Fibroblast of the conjunctiva (primary cell): ENCODE measurements at regions not wholly inside any gene's neighbourhood (a gene's known extent, or its start where the extent isn't known, plus 50 kb on each side); places are given as distances from the start of the nearest gene placed in this dataset.
A peak's percentile ranks its signal among the peaks of the same experiment; 100 is the strongest.
"Not testable (repeated sequence)": the region's sequence is repeated elsewhere in the genome, so short reads cannot be mapped to it uniquely, and the experiment has no call there.

Experiments
- DNase-seq: peaks from one replicate; pipeline ENCODE4 v3.0.0-alpha.2; 2010; ENCODE audit warnings: low read depth

GRCh38 chr21:23886828-23887724 is 1720.2 kb downstream of the MRPL39 start:
- DNase-seq = no peak

GRCh38 chr21:23881783-23882182 is 1725.5 kb downstream of the MRPL39 start:
- DNase-seq = no peak

DNA sequence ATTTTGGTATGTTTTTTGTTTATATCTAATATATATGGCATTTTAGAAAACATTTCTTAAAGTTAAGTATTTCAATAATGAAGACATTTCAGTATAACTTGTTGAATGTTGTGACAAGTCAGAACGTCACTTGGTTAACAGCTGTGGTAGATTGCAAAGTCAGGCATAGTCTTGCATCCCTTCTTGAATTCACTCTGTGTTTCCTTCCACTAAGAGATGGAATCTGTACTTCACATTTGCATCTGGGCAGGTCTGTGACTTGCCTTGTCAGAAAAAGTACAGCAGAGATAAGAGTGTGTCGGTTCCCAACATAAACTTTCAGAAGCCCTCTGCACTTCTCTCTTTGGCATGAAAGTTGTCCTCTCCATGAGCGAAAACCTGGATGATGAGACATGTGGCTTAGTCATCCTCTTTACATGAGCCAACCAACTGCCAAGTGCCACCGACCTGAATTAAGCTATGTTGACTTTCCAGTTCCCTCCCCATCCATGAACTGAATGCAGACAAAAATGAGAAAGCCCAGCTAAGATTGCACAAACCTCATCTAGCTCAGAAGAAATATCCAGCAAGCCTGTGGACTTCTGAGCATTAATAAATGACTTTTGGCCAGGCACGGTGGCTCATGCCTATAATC is 1730.2 kb downstream of the MRPL39 start:
- DNase-seq = no peak

DNA sequence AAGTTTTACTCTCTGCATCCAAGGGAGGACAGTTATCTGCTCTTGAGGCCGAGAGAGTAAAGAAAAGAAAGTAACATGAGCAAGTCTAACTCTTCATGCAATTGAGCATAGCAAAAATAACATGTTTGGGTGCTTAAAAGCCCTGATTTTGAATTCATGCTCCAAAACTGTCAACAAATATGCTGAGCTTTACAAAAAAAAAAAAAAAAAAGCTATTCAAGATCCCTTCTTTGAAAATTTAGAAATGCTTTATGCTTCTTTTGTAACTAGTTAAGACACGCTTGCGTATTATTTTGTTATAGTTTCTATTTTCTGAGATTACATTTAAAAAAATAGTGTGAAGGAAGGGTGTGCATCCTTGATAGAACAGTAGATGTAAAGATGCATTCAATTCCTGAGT is 1733.0 kb downstream of the MRPL39 start:
- DNase-seq = no peak

GRCh38 chr21:23861911-23862504 is 1745.3 kb downstream of the MRPL39 start:
- no peak for DNase-seq

GRCh38 chr21:23858878-23859277 is 1748.4 kb downstream of the MRPL39 start:
- no peak for DNase-seq

GRCh38 chr21:23853796-23854379 is 1753.4 kb downstream of the MRPL39 start:
- DNase-seq = peak; percentile 10

DNA sequence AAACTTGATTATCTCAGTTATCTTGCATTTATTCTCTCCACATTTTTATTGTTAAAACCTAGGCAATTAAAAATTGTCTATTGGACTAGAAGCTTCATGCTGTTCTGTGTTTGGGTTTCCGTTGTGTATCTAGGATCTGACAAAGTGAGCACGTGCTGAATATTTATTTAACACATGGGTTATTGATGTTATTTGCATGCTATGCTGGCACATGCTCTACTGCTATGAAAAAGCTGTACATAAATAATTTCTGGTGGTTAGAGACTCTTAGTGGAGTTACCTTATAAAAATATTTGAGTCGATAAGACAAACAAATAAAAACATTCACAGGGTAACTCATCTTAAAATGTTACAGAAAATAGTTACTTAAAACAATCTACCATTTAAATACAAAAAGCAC is 1769.7 kb downstream of the MRPL39 start:
- DNase-seq = no peak

GRCh38 chr21:23822760-23823159 is 1784.5 kb downstream of the MRPL39 start:
- DNase-seq = no peak

- no peak for DNase-seq
These were observed 1789.9 kb downstream of the MRPL39 start for GRCh38 chr21:23817337-23817736.

DNA sequence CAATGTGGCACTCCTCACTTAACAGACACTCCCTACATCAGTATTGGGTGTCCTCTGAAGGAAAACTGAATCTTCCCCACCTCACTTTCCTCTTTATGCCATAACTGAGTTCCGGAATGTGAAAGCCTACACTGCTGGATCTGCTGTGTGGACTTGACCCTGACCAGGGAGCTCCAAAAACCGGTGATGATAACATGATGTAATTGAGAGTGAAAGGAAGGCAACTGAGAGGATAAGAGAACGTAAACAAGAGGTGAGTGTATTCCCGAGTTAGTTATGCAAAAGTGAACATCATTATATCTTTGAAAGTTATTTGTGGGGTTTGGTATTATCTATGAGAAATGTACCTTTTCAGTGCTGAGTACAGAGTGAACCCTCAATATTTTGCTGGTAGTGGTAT is 1794.8 kb downstream of the MRPL39 start:
- no peak for DNase-seq

GRCh38 chr21:23811805-23812204 is 1795.5 kb downstream of the MRPL39 start:
- DNase-seq = no peak

- no peak for DNase-seq
These were observed 1797.7 kb downstream of the MRPL39 start for GRCh38 chr21:23809573-23809972.

DNA sequence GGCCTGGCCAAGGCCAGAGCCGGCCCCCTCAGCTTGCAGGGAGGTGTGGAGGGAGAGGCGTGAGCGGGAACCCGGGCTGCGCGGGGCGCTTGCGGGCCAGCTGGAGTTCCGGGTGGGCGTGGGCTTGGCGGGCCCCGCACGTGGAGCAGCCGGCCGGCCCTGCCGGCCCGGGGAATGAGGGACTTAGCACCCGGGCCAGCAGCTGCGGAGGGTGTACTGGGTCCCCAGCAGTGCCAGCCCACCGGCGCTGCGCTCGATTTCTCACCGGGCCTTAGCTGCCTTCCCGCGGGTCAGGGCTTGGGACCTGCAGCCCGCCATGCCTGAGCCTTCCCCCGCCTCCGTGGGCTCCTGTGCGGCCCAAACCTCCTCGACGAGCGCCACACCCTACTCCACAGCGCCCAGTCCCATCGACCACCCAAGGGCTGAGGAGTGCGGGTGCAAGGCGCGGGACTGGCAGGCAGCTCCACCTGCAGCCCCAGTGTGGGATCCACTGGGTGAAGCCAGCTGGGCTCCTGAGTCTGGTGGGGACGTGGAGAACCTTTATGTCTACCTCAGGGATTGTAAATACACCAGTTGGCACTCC is 1800.2 kb downstream of the MRPL39 start:
- DNase-seq = not testable (repeated sequence)

- no peak for DNase-seq
These were observed 1802.4 kb downstream of the MRPL39 start for GRCh38 chr21:23804866-23805265.

DNA sequence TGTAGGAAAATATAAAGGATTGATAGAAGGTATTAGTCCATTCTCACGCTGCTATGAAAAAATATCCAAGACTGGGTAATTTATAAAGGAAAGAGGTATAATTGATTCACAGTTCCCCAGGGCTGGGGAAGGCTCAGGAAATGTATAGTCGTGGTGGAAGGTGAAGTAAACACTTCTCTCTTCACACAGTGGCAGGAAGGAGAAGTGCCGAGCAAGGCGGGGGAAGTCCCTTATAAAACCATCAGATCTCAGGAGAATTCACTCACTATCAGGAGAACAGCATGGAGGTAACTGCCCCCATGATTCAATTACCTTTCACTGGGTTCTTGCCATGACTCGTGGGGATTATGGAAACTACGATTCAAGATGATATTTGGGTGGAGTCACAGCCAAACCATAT is 1806.0 kb downstream of the MRPL39 start:
- DNase-seq = no peak

- DNase-seq = no peak
These were observed 1807.9 kb downstream of the MRPL39 start for GRCh38 chr21:23799376-23799775.

DNA sequence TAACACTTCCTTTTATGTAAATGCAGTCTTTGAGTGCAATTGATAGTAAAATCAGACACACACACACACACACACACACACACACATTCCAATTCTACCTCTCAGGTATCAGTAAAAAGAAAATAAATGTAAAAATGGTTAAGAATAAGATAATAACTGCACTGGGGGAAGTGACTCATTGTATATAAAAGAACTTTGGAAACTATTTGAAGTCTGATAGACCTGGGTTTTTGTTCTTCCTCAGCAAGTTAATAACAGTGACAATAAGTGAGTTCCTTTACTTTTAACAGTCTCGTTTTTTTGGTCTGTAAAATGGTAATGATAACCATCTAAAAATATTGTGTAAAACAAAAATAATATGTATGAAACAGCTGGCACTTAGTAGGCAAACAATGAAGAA is 1815.0 kb downstream of the MRPL39 start:
- no peak for DNase-seq

GRCh38 chr21:23789864-23790263 is 1817.4 kb downstream of the MRPL39 start:
- DNase-seq = no peak

DNA sequence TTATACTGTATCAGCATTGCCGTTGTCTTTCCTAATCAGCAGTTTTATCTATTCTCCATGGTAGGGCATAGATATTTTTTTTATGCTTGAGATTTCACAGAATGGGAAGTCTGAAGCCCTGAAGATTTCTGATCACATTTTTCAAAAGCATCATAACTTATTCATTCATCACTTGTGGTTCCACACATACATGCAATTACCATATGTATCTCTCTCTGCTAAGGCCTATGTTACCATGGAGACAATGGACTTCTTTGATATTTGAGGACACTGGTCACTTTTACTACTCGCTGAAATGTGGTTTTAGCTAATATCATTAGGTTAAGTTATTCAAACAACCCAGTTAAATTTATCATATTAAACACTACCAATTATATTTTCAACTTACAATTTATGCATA is 1827.0 kb downstream of the MRPL39 start:
- no peak for DNase-seq

DNA sequence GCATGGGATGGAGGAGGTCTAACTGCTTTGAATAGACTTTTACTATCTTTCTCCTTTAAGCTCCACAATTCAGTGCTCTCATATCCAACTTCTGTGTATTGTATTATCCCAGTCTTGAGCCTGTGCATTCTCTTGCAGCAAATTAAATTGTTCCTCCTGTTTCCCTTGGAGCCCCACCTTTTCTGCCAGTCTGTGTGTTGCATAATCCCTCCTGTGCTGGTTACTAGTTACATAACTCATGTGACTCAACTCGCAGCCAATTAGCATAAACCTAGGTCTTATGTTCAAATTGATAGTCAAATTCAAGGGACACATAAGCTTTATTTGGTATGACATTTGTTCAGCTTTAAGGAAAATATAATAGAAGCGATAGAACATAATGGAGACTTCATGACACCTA is 1863.5 kb downstream of the MRPL39 start:
- DNase-seq = no peak

GRCh38 chr21:23740463-23740862 is 1866.8 kb downstream of the MRPL39 start:
- no peak for DNase-seq
